Right ventricle myocardium superior (tissue), 1 donor: ENCODE measurements at regions not wholly inside any gene's neighbourhood (a gene's known extent, or its start where the extent isn't known, plus 50 kb on each side); places are given as distances from the start of the nearest gene placed in this dataset.
"Not testable (repeated sequence)": the region's sequence is repeated elsewhere in the genome, so short reads cannot be mapped to it uniquely, and the experiment has no call there.

Source experiments
- ATAC-seq: fragments of 200-7000 bp; cut with Tn5 transposase; one replicate; pipeline ENCODE4 v1.9.1; 2020; ENCODE audit warnings: mild to moderate bottlenecking; ENCODE audit not compliant: poor library complexity
- DNase-seq: peaks from one replicate; pipeline ENCODE4 v3.0.0-alpha.2; 2020
- intact Hi-C: fragments of 100-400 bp; cut with DNase I; formaldehyde crosslinking; loops from one replicate; pipeline ENCODE4 v1.11.2; 2022
- donor health status: DM: no; HTN: yes; CAD: no; lungs with severe emphysema.

GRCh38 chr6:166814390-166814789, 142.0 kb downstream of the RNASET2 start:
- ATAC-seq, result no peak
- no peak for DNase-seq
- intact Hi-C loops, result no loop called here

- intact Hi-C loops, result no loop called here
- ATAC-seq, result no peak
- no peak for DNase-seq
These were observed 142.9 kb downstream of the RNASET2 start for GRCh38 chr6:166813461-166813860.

GRCh38 chr6:166810864-166811263, 145.5 kb downstream of the RNASET2 start:
- DNase-seq (no peak), ATAC-seq (no peak)
- intact Hi-C loops, result no loop called here

GRCh38 chr6:166809721-166810120, 146.6 kb downstream of the RNASET2 start:
- intact Hi-C loops, result no loop called here
- DNase-seq, result no peak
- ATAC-seq, result no peak

- intact Hi-C loops, result no loop called here
- DNase-seq, result no peak
- no peak for ATAC-seq
These were observed 149.2 kb downstream of the RNASET2 start for GRCh38 chr6:166806962-166807757.

- intact Hi-C loops, result no loop called here
- DNase-seq (no peak), ATAC-seq (no peak)
These were observed 150.0 kb downstream of the RNASET2 start for GRCh38 chr6:166806217-166806838.

GRCh38 chr6:166803471-166803870, 152.9 kb downstream of the RNASET2 start:
- ATAC-seq, result no peak
- no peak for DNase-seq
- intact Hi-C loops, result no loop called here

- intact Hi-C loops, result no loop called here
- DNase-seq, result no peak
- no peak for ATAC-seq
These were observed 153.9 kb downstream of the RNASET2 start for GRCh38 chr6:166802401-166802800.

GRCh38 chr6:166800137-166800536, 156.2 kb downstream of the RNASET2 start:
- intact Hi-C loops, result no loop called here
- ATAC-seq (no peak), DNase-seq (no peak)

- DNase-seq, result no peak
- no peak for ATAC-seq
- intact Hi-C loops, result no loop called here
These were observed 157.7 kb downstream of the RNASET2 start for GRCh38 chr6:166798652-166799051.

GRCh38 chr6:166796610-166797009, 159.7 kb downstream of the RNASET2 start:
- no peak for DNase-seq
- no peak for ATAC-seq
- intact Hi-C loops, result no loop called here

- DNase-seq (no peak), ATAC-seq (no peak)
- intact Hi-C loops, result no loop called here
These were observed 160.5 kb downstream of the RNASET2 start for GRCh38 chr6:166795879-166796278.

- DNase-seq, ATAC-seq, intact Hi-C loops: not testable (repeated sequence)
These were observed 163.8 kb upstream of the RPS6KA2 start for GRCh38 chr6:166790808-166791207.

- DNase-seq, ATAC-seq: not testable (repeated sequence)
- intact Hi-C loops, result loop anchor here (5.0 kb wide), 1 partner anchor 198 kb away; no protein-coding TSS in a partner anchor
These were observed 161.9 kb upstream of the RPS6KA2 start for GRCh38 chr6:166788846-166789529.

GRCh38 chr6:166786704-166787293, 159.7 kb upstream of the RPS6KA2 start:
- DNase-seq (no peak), ATAC-seq (peak; percentile 67)
- intact Hi-C loops, result loop anchor here (5.0 kb wide), 1 partner anchor 201 kb away; no protein-coding TSS in a partner anchor

- no peak for ATAC-seq
- DNase-seq, result no peak
- intact Hi-C loops, result loop anchor here (5.0 kb wide), 1 partner anchor 202 kb away; no protein-coding TSS in a partner anchor
These were observed 158.1 kb upstream of the RPS6KA2 start for GRCh38 chr6:166785131-166785530.

- ATAC-seq, result no peak
- no peak for DNase-seq
- intact Hi-C loops, result loop anchor here (5.0 kb wide), 1 partner anchor 203 kb away; no protein-coding TSS in a partner anchor
These were observed 157.6 kb upstream of the RPS6KA2 start for GRCh38 chr6:166784691-166785090.

GRCh38 chr6:166782520-166782919, 155.5 kb upstream of the RPS6KA2 start:
- intact Hi-C loops, result no loop called here
- ATAC-seq (no peak), DNase-seq (no peak)

GRCh38 chr6:166781331-166781730, 154.3 kb upstream of the RPS6KA2 start:
- DNase-seq (no peak), ATAC-seq (no peak)
- intact Hi-C loops, result no loop called here
